ENCODE measurements at regions not wholly inside any gene's neighbourhood (a gene's known extent, or its start where the extent isn't known, plus 50 kb on each side); places are given as distances from the start of the nearest gene placed in this dataset.
"Not testable (repeated sequence)": the region's sequence is repeated elsewhere in the genome, so short reads cannot be mapped to it uniquely, and the experiment has no call there.

GRCh38 chr6:50390416-50390815, 322.9 kb upstream of the TFAP2D start:
- TF ChIP-seq, protein P1, sequence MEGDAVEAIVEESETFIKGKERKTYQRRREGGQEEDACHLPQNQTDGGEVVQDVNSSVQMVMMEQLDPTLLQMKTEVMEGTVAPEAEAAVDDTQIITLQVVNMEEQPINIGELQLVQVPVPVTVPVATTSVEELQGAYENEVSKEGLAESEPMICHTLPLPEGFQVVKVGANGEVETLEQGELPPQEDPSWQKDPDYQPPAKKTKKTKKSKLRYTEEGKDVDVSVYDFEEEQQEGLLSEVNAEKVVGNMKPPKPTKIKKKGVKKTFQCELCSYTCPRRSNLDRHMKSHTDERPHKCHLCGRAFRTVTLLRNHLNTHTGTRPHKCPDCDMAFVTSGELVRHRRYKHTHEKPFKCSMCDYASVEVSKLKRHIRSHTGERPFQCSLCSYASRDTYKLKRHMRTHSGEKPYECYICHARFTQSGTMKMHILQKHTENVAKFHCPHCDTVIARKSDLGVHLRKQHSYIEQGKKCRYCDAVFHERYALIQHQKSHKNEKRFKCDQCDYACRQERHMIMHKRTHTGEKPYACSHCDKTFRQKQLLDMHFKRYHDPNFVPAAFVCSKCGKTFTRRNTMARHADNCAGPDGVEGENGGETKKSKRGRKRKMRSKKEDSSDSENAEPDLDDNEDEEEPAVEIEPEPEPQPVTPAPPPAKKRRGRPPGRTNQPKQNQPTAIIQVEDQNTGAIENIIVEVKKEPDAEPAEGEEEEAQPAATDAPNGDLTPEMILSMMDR (IDR thresholded peaks at IDR 0.05), result no peak
- DNase-seq (ENCODE audit: low spot score), result no peak
- no peak overlapping the region for H3K4me3 ChIP-seq
- no peak overlapping the region for H3K27ac ChIP-seq

DNA sequence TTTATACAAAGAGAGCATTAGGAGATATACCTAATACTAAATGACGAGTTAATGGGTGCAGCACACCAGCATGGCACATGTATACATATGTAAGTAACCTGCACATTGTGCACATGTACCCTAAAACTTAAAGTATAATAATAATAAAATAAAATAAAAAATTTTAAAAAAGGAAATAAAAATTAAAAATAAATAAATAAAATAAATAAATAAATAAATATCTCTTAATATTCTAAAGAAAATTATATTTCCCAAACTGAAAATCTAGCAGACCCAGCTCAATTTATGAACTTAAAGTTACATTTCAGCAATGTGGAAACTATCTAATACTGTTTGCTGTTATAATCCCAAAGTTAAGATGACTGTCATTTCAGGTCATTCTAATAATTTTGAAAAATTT, 319.2 kb upstream of the TFAP2D start:
- not testable (repeated sequence) for H3K4me3 ChIP-seq; DNase-seq (ENCODE audit: low spot score); H3K27ac ChIP-seq

DNA sequence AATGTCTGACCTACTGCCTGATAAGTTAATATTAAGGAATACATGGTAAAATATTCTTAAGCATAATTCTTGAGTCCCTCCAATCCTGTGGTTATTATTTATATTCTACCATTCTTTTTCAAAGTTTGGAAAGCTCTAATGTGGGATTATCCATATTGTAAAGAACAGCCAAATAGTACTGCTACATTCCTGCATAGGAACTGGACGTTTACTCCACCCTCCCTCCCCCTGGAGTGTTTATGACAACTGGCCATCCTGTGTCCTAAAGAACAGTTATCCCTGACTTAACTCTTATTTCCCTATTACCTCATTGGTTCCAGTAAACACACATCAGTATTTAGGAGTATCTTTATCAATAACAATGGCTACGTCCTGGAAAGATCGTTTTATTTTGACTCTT, 308.7 kb upstream of the TFAP2D start:
- TF ChIP-seq, protein P1 (IDR thresholded peaks at IDR 0.05), result no peak

GRCh38 chr6:50410579-50410978, 302.7 kb upstream of the TFAP2D start:
- Histone ChIP-seq H3K4me3 (no peak overlapping the region), H3K27ac (no peak overlapping the region)
- no peak for DNase-seq (ENCODE audit: low spot score)
- TF ChIP-seq, protein P1 (IDR thresholded peaks at IDR 0.05), result no peak

More for the DNA sequence above, 308.7 kb upstream of the TFAP2D start:
- H3K4me3 ChIP-seq, result no peak overlapping the region
- DNase-seq (ENCODE audit: low spot score), result no peak
- no peak overlapping the region for H3K27ac ChIP-seq

GRCh38 chr6:50421041-50421440, 292.3 kb upstream of the TFAP2D start:
- not testable (repeated sequence) for DNase-seq (ENCODE audit: low spot score); H3K4me3 ChIP-seq; H3K27ac ChIP-seq

DNA sequence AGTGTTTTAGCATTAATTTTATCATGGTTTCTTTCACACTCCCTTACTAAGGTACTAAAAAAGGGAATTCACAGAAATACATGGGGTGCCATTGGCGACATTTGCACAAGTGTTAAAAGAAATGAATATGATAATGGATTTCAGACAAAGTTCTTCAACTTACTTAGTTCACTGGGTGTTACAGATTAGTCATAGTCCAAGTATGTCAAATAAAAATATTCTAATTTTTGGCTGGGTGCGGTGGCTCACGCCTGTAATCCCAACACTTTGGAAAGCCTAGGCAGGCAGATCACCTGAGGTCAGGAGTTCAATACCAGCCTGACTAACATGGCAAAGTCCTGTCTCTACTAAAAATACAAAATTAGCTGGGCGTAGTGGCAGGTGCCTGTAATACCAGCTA, 286.1 kb upstream of the TFAP2D start:
- no peak for DNase-seq (ENCODE audit: low spot score)

GRCh38 chr6:50437901-50438300, 275.4 kb upstream of the TFAP2D start:
- DNase-seq (ENCODE audit: low spot score), result no peak
- Histone ChIP-seq H3K4me3 (no peak overlapping the region), H3K27ac (no peak overlapping the region)
- TF ChIP-seq, protein P1 (IDR thresholded peaks at IDR 0.05), result no peak

More for the DNA sequence above, 286.1 kb upstream of the TFAP2D start:
- no peak overlapping the region for H3K27ac ChIP-seq
- no peak overlapping the region for H3K4me3 ChIP-seq
- TF ChIP-seq, protein P1 (IDR thresholded peaks at IDR 0.05), result no peak

GRCh38 chr6:50442531-50443040, 270.7 kb upstream of the TFAP2D start:
- TF ChIP-seq, protein P1 (IDR thresholded peaks at IDR 0.05), result no peak

More at GRCh38 chr6:50442531-50443040, 270.7 kb upstream of the TFAP2D start:
- no peak for DNase-seq (ENCODE audit: low spot score)
- H3K4me3 ChIP-seq, result no peak overlapping the region
- no peak overlapping the region for H3K27ac ChIP-seq
